Central memory CD8-positive, alpha-beta T cell (primary cell): ENCODE measurements at regions not wholly inside any gene's neighbourhood (a gene's known extent, or its start where the extent isn't known, plus 50 kb on each side); places are given as distances from the start of the nearest gene placed in this dataset.
A peak's percentile ranks its signal among the peaks of the same experiment; 100 is the strongest.
"Not testable (repeated sequence)": the region's sequence is repeated elsewhere in the genome, so short reads cannot be mapped to it uniquely, and the experiment has no call there.

Experiments
- ATAC-seq: fragments of 150-1000 bp; cut with Tn5 transposase; replicated peaks from 2 replicates; pipeline ENCODE4 v1.10.0; 2022; ENCODE audit warnings: mild to moderate bottlenecking, moderate FRiP score, moderate number of reproducible peaks; ENCODE audit not compliant: poor library complexity, severe bottlenecking; ENCODE audit errors: extremely low read depth
- DNase-seq, 2 donors: peaks; one replicate each; pipeline ENCODE4 v3.0.0; 2021; ENCODE audit warnings: low spot score in 2 of 2
- H3K27ac Mint-ChIP-seq: one replicate; pipeline ENCODE4 v1.8.0; 2022; ENCODE audit warnings: low read depth, mild to moderate bottlenecking, moderate library complexity, mixed read lengths
- H3K27me3 Mint-ChIP-seq: one replicate; pipeline ENCODE4 v1.8.0; 2022; ENCODE audit warnings: mixed read lengths
- H3K36me3 Mint-ChIP-seq: one replicate; pipeline ENCODE4 v1.8.0; 2022; ENCODE audit warnings: mild to moderate bottlenecking, moderate library complexity, mixed read lengths; ENCODE audit not compliant: insufficient read depth
- H3K4me1 Mint-ChIP-seq: one replicate; pipeline ENCODE4 v1.8.0; 2022; ENCODE audit warnings: mixed read lengths
- H3K4me3 Mint-ChIP-seq: one replicate; pipeline ENCODE4 v1.8.0; 2022; ENCODE audit warnings: mild to moderate bottlenecking, moderate library complexity, mixed read lengths
- H3K9me3 Mint-ChIP-seq: one replicate; pipeline ENCODE4 v1.8.0; 2022; ENCODE audit warnings: mixed read lengths

DNA sequence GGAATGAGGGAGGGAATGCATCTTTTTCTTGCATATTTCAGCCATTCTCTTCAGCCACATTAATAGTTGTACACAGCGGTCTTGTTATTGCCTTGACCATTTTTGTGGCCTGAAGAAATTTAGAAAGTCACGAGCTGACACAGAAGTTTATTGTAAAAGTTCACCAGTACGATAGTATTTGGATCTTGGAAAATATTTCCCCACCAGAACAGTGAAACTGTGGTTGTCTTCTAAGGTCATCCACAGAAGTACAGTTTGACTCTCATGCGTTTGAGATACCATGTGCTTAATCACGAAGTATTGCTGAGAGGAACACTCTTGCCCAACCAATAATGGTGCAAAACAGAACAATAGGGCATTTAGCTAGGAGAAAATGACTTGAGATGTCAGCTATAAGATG is 409.2 kb upstream of the AMELY start:
- Mint-ChIP-seq H3K4me3 (no peak overlapping the region), H3K9me3 (no peaks in the 10 kb centered on the region), H3K4me1 (peaks cover 78% of the 10 kb centered on the region)

GRCh38 chrY:7320171-7320570 is 408.6 kb upstream of the AMELY start:
- Mint-ChIP-seq H3K36me3 (peaks cover 56% of the 10 kb centered on the region), H3K4me1 (peaks cover 77% of the 10 kb centered on the region), H3K27ac (peak overlapping the region; percentile 63), H3K4me3 (peak overlapping the region; percentile 1)
- DNase-seq, H3K9me3 Mint-ChIP-seq, ATAC-seq, H3K27me3 Mint-ChIP-seq: not testable (repeated sequence)

More for the DNA sequence above, 409.2 kb upstream of the AMELY start:
- Mint-ChIP-seq H3K36me3 (peaks cover 53% of the 10 kb centered on the region), H3K27me3 (no peaks in the 10 kb centered on the region), H3K27ac (peak overlapping the region; percentile 63)
- DNase-seq: no peak
- no peak for ATAC-seq

GRCh38 chrY:7318122-7318521 is 406.6 kb upstream of the AMELY start:
- ATAC-seq: no peak
- Mint-ChIP-seq H3K4me3 (peak overlapping the region; percentile 22), H3K36me3 (peaks cover 64% of the 10 kb centered on the region)

DNA sequence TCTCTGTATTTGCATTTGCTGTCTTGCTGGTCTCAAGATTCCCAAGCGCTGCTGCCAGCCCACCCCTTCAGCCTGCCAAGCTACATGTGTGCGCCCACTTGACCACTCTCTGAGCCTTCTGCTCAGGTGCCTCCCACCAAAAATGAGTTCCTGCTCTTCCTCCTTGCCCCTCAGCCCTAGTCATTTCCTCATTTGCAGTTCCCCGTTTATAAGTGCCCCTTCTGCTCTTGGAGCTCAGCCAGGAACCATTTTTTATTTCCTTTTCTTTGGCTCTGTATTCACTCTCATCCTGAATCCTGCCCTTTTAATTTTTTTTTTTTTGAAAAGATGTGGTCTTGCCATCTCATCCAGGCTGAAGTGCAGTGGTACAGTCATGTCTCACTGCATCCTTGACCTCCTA is 406.0 kb upstream of the AMELY start:
- H3K36me3 Mint-ChIP-seq: peaks cover 62% of the 10 kb centered on the region

More at GRCh38 chrY:7318122-7318521, 406.6 kb upstream of the AMELY start:
- H3K4me1 Mint-ChIP-seq: peaks cover 67% of the 10 kb centered on the region
- H3K27me3 Mint-ChIP-seq: no peaks in the 10 kb centered on the region
- DNase-seq: no peak
- no peaks in the 10 kb centered on the region for H3K9me3 Mint-ChIP-seq
- H3K27ac Mint-ChIP-seq: no peak overlapping the region

GRCh38 chrY:7310482-7311269 is 399.1 kb upstream of the AMELY start:
- ATAC-seq (peak; percentile 100), DNase-seq (peak; percentile 38 to 82)
- H3K27me3 Mint-ChIP-seq: no peaks in the 10 kb centered on the region
- peaks cover 46% of the 10 kb centered on the region for H3K4me1 Mint-ChIP-seq
- H3K4me3 Mint-ChIP-seq: peak overlapping the region; percentile 2
- peak overlapping the region; percentile 85 for H3K27ac Mint-ChIP-seq
- no peaks in the 10 kb centered on the region for H3K9me3 Mint-ChIP-seq
- peaks cover 58% of the 10 kb centered on the region for H3K36me3 Mint-ChIP-seq

More for the DNA sequence above, 406.0 kb upstream of the AMELY start:
- ATAC-seq: no peak
- H3K27ac Mint-ChIP-seq: peak overlapping the region; percentile 36
- H3K4me1 Mint-ChIP-seq: peaks cover 65% of the 10 kb centered on the region
- no peak for DNase-seq
- peak overlapping the region; percentile 22 for H3K4me3 Mint-ChIP-seq
- no peaks in the 10 kb centered on the region for H3K27me3 Mint-ChIP-seq
- no peaks in the 10 kb centered on the region for H3K9me3 Mint-ChIP-seq

- H3K9me3 Mint-ChIP-seq: no peaks in the 10 kb centered on the region
- H3K36me3 Mint-ChIP-seq: peaks cover 66% of the 10 kb centered on the region
- no peak overlapping the region for H3K4me3 Mint-ChIP-seq
- no peak overlapping the region for H3K27ac Mint-ChIP-seq
- peaks cover 51% of the 10 kb centered on the region for H3K4me1 Mint-ChIP-seq
- DNase-seq: no peak
- ATAC-seq: no peak
- no peaks in the 10 kb centered on the region for H3K27me3 Mint-ChIP-seq
Observed at GRCh38 chrY:7308816-7309215, 397.3 kb upstream of the AMELY start.

DNA sequence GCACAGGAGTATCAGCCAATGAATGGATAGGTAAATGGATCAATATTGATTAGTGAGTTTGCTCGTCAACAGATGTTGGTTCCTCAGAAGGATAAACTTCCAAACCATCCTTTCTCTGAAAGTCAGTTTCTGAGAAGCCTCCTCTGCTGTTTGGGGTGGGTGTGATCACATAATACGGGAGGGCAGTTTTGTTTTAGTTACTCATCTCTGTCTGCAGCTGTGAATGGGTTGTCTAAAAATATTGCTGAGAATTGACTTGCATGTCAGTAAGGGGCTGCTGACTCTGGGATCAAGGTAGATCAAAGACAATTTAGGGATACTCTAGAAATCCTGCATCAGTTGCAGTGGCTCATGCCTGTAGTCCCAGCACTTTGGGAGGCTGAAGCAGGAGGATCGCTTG is 390.8 kb upstream of the AMELY start:
- Mint-ChIP-seq H3K36me3 (peaks cover 60% of the 10 kb centered on the region), H3K27me3 (no peaks in the 10 kb centered on the region), H3K27ac (peak overlapping the region; percentile 76), H3K9me3 (no peaks in the 10 kb centered on the region), H3K4me3 (peak overlapping the region; percentile 38), H3K4me1 (peaks cover 81% of the 10 kb centered on the region)
- DNase-seq (no peak), ATAC-seq (no peak)

DNA sequence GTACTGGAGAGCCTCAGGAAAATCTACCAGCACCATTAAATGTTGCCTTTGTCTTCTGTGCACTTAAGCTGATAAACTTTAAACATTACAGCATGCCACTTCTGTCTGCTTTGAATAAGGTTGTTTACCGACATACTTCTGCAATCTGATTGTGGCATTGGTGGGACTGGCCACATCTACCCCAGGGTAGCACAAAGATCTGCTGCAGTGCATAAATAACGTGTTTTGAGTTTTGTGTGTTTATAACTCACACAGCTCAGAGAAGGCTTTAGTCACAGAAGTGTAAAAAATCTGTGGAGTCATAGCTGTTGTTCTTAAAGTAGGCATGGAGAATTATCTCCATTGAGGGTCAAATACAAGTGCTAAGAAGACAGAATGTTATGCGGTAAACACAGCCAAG is 388.4 kb upstream of the AMELY start:
- ATAC-seq (peak; percentile 73), DNase-seq (no peak)
- peak overlapping the region; percentile 58 for H3K27ac Mint-ChIP-seq
- H3K36me3 Mint-ChIP-seq: peaks cover 53% of the 10 kb centered on the region
- H3K4me3 Mint-ChIP-seq: peak overlapping the region; percentile 58
- no peaks in the 10 kb centered on the region for H3K27me3 Mint-ChIP-seq
- H3K4me1 Mint-ChIP-seq: peaks cover 83% of the 10 kb centered on the region
- no peaks in the 10 kb centered on the region for H3K9me3 Mint-ChIP-seq

DNA sequence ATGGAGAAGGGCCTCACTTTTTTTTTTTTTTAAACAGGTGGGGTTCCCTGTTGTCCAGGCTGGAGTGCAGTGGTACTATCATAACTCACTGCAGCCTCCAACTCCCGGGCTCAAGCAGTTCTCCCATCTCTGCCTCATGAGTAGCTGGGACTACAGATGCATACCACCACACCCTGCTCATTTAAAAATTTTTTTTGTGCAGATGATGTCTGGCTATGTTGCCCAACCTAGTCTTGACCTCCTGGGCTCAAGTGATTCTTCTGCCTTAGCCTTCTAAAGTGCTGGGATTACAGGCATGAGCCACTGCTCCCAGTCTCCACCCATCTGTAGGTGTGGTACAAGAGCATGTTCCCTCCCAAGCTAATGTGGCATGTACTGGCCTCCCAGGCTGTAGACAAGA is 380.6 kb upstream of the AMELY start:
- H3K4me1 Mint-ChIP-seq: peaks cover 65% of the 10 kb centered on the region
- DNase-seq: no peak
- peaks cover 66% of the 10 kb centered on the region for H3K36me3 Mint-ChIP-seq
- H3K9me3 Mint-ChIP-seq: no peaks in the 10 kb centered on the region
- no peaks in the 10 kb centered on the region for H3K27me3 Mint-ChIP-seq
- peak overlapping the region; percentile 94 for H3K27ac Mint-ChIP-seq
- H3K4me3 Mint-ChIP-seq: peak overlapping the region; percentile 52
- ATAC-seq: no peak

- Mint-ChIP-seq H3K27ac (peak overlapping the region; percentile 94), H3K27me3 (no peaks in the 10 kb centered on the region), H3K4me3 (peak overlapping the region; percentile 77), H3K9me3 (no peaks in the 10 kb centered on the region), H3K36me3 (peaks cover 75% of the 10 kb centered on the region), H3K4me1 (peaks cover 60% of the 10 kb centered on the region)
- ATAC-seq (peak; percentile 69), DNase-seq (no peak)
Observed at GRCh38 chrY:7289889-7290833, 378.6 kb upstream of the AMELY start.

DNA sequence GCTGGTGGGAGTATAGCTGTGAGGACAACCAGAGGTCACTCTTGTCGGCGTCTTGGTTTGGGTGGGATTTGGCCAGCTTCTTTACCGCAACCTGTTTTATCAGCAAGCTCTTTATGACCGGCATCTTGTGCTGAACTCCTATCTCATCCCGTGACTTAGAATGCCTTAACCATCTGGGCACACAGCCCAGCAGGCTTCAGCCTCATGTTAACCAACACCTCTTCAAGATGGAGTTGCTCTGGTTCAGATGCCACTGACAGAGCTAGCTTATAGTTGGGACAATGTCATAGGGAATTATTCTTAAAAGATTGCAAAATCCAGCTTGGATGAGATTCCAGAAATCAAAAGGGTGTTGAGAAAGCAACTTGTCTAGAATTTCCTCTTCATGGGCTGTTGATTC is 377.1 kb upstream of the AMELY start:
- ATAC-seq (no peak), DNase-seq (no peak)
- no peaks in the 10 kb centered on the region for H3K9me3 Mint-ChIP-seq
- peaks cover 82% of the 10 kb centered on the region for H3K36me3 Mint-ChIP-seq
- H3K27me3 Mint-ChIP-seq: no peaks in the 10 kb centered on the region
- H3K27ac Mint-ChIP-seq: peak overlapping the region; percentile 94
- peaks cover 66% of the 10 kb centered on the region for H3K4me1 Mint-ChIP-seq
- H3K4me3 Mint-ChIP-seq: peak overlapping the region; percentile 77

GRCh38 chrY:7287963-7288362 is 376.4 kb upstream of the AMELY start:
- Mint-ChIP-seq H3K36me3 (peaks cover 84% of the 10 kb centered on the region), H3K4me3 (peak overlapping the region; percentile 77), H3K4me1 (peaks cover 72% of the 10 kb centered on the region), H3K27ac (peak overlapping the region; percentile 67)
- ATAC-seq, DNase-seq, H3K9me3 Mint-ChIP-seq, H3K27me3 Mint-ChIP-seq: not testable (repeated sequence)
